ENCODE measurements at regions not wholly inside any gene's neighbourhood (a gene's known extent, or its start where the extent isn't known, plus 50 kb on each side); places are given as distances from the start of the nearest gene placed in this dataset.
"Not testable (repeated sequence)": the region's sequence is repeated elsewhere in the genome, so short reads cannot be mapped to it uniquely, and the experiment has no call there.

GRCh38 chr6:157727629-157728182 lies 95.3 kb upstream of the SNX9 start:
- DNase-seq, result no peak

GRCh38 chr6:157728183-157728881 lies 94.7 kb upstream of the SNX9 start:
- DNase-seq, result no peak

GRCh38 chr6:157731221-157731620 lies 91.8 kb upstream of the SNX9 start:
- DNase-seq, result no peak

- no peak for DNase-seq
These were observed 91.0 kb upstream of the SNX9 start for GRCh38 chr6:157732007-157732406.

- no peak for DNase-seq
These were observed 90.5 kb upstream of the SNX9 start for GRCh38 chr6:157732416-157733161.

GRCh38 chr6:157736555-157736954 lies 86.5 kb upstream of the SNX9 start:
- DNase-seq, result not testable (repeated sequence)

GRCh38 chr6:157741321-157741947 lies 81.6 kb upstream of the SNX9 start:
- DNase-seq, result no peak

- no peak for DNase-seq
These were observed 81.0 kb upstream of the SNX9 start for GRCh38 chr6:157741948-157742556.

- no peak for DNase-seq
These were observed 78.9 kb upstream of the SNX9 start for GRCh38 chr6:157744102-157744601.

GRCh38 chr6:157746897-157747296 lies 76.1 kb upstream of the SNX9 start:
- no peak for DNase-seq

GRCh38 chr6:157747370-157747769 lies 75.7 kb upstream of the SNX9 start:
- no peak for DNase-seq

GRCh38 chr6:157748839-157749571 lies 74.0 kb upstream of the SNX9 start:
- DNase-seq, result no peak

- DNase-seq, result not testable (repeated sequence)
These were observed 72.1 kb upstream of the SNX9 start for GRCh38 chr6:157750973-157751372.

- DNase-seq, result no peak
These were observed 71.4 kb upstream of the SNX9 start for GRCh38 chr6:157751547-157752200.

- not testable (repeated sequence) for DNase-seq
These were observed 70.2 kb upstream of the SNX9 start for GRCh38 chr6:157752879-157753278.

GRCh38 chr6:157753291-157753690 lies 69.8 kb upstream of the SNX9 start:
- no peak for DNase-seq

GRCh38 chr6:157753801-157754200 lies 69.2 kb upstream of the SNX9 start:
- DNase-seq, result not testable (repeated sequence)

- DNase-seq, result no peak
These were observed 68.7 kb upstream of the SNX9 start for GRCh38 chr6:157754351-157754750.

- DNase-seq, result no peak
These were observed 67.9 kb upstream of the SNX9 start for GRCh38 chr6:157755032-157755745.

- no peak for DNase-seq
These were observed 67.2 kb upstream of the SNX9 start for GRCh38 chr6:157755746-157756411.
